Vagina (tissue), 2 donors: ENCODE measurements at regions not wholly inside any gene's neighbourhood (a gene's known extent, or its start where the extent isn't known, plus 50 kb on each side); places are given as distances from the start of the nearest gene placed in this dataset.

ENCODE experiments used
- CTCF ChIP-seq, 3 experiments: fragments of 450-650 bp in 2 of 3; fragments of 200-600 bp in 1 of 3; sonication (generic) in 1 of 3; IDR thresholded peaks; one replicate each; pipeline ENCODE4 v1.5.1; 2017 to 2019; ENCODE audit warnings: antibody characterized with exemption in 3 of 3, mild to moderate bottlenecking in 2 of 3, moderate library complexity in 2 of 3
- POLR2A ChIP-seq, 2 donors: fragments of 450-650 bp; IDR thresholded peaks; one replicate each; pipeline ENCODE4 v1.6.1; 2017; ENCODE audit warnings: antibody characterized with exemption in 2 of 2, mild to moderate bottlenecking in 2 of 2, moderate library complexity in 2 of 2
- POLR2AphosphoS5 ChIP-seq, 2 donors: sonication (generic); formaldehyde crosslinking; IDR thresholded peaks; one replicate each; pipeline ENCODE4 v1.9.0; 2017; ENCODE audit warnings: antibody characterized with exemption in 2 of 2, mild to moderate bottlenecking in 2 of 2, low read depth in 1 of 2; ENCODE audit not compliant: insufficient read depth in 1 of 2

DNA sequence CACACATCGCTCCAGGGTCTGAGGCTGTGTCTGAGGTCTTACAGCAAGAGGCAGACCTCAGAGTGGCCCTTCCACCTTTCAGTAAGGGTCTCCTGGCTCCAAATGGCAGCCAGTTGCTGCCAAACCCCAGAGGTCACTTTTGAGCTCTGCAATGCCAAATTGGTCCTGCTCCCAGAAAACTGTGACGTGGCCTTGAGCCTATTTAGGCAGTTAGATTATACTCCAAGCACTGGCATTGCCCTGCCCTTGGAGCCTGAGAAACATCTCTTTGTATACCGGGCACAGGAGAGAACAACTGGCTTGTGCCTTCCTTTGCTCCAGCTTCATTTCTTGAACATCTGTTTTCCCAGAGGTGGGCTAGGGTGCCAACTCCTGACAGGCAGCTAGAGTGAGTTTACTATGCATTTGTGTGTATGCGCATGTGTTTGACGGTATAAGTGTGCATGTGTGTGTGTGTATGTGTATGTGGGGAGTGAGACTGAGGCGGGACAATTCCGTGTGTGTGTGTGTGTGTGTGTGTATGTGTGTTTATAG, 134.5 kb downstream of the IER5 start:
- TF ChIP-seq CTCF (IDR thresholded peaks at IDR 0.05): no peak
- no peak for TF ChIP-seq POLR2AphosphoS5 (IDR thresholded peaks at IDR 0.05; ENCODE audit: insufficient read depth in 1 of 2, low read depth in 1 of 2)
- no peak for TF ChIP-seq POLR2A (IDR thresholded peaks at IDR 0.05)
